K562 (cell line): ENCODE measurements at regions not wholly inside any gene's neighbourhood (a gene's known extent, or its start where the extent isn't known, plus 50 kb on each side); places are given as distances from the start of the nearest gene placed in this dataset.
"Not testable (repeated sequence)": the region's sequence is repeated elsewhere in the genome, so short reads cannot be mapped to it uniquely, and the experiment has no call there.

Source experiments
- ATAC-seq: fragments of 200-7000 bp; cut with Tn5 transposase; 3 replicates; pipeline ENCODE4 v1.9.1; 2020; ENCODE audit warnings: moderate library complexity
- BruUV-seq: library from RNA; stranded (reverse); fragments of 400-500 nt; replicated peaks from 2 replicates; lab custom pipeline; 2021; lab: Mats Ljungman, UMichigan
- CTCF ChIA-PET: fragments of 300-600 bp; formaldehyde crosslinking; extraction: SDS; loops from one replicate; lab custom pipeline; 2021; ENCODE audit warnings: low intra/inter-chr PET ratio; lab: Yijun Ruan, JAX
- POLR2A ChIA-PET: fragments of 300-600, 350-650 bp; sonication (Branson Sonifier 250); formaldehyde crosslinking; extraction: SDS; loops from one replicate; lab custom pipeline; 2021; ENCODE audit warnings: antibody characterized with exemption, inconsistent platforms; lab: Yijun Ruan, JAX
- DNase-seq, 4 experiments: peaks; one replicate each; pipeline versions ENCODE4 v3.0.0 to v3.0.0-alpha.2; 2011 to 2018; ENCODE audit warnings: low spot score in 3 of 4, mixed read lengths in 3 of 4; ENCODE audit errors: extremely low read depth in 1 of 4
- FAIRE-seq: peaks from 2 replicates; lab custom pipeline; 2011; peaks lifted over from hg19 to GRCh38; lab: Jason Lieb, UNC
- H2AFZ ChIP-seq: 2 replicates; pipeline ENCODE4 v1.6.0; 2011; ENCODE audit warnings: low read depth, low read length, control low read depth, inconsistent platforms
- H3K27ac ChIP-seq: fragments of 200-600 bp; 3 replicates; pipeline ENCODE4 v1.8.0; 2011; ENCODE audit warnings: low read depth, mild to moderate bottlenecking, control low read depth, inconsistent platforms, low read length, moderate library complexity, mixed read lengths; ENCODE audit errors: extremely low read depth
- H3K27me3 ChIP-seq, 2 experiments: fragments of 300-600 bp in 1 of 2; 2 replicates in 1 of 2; 3 replicates in 1 of 2; pipeline versions ENCODE4 v1.6.0 to v1.8.0; 2011; ENCODE audit warnings: inconsistent platforms in 2 of 2, low read length in 2 of 2, mild to moderate bottlenecking in 1 of 2, mixed read lengths in 1 of 2, moderate library complexity in 1 of 2; ENCODE audit not compliant: control insufficient read depth in 2 of 2, insufficient read depth in 2 of 2
- H3K36me3 ChIP-seq: fragments of 300-600 bp; 3 replicates; pipeline ENCODE4 v1.8.0; 2011; ENCODE audit warnings: mild to moderate bottlenecking, low read length, inconsistent platforms; ENCODE audit not compliant: control insufficient read depth, insufficient read depth
- H3K4me1 ChIP-seq, 2 experiments: fragments of 200-600 bp in 1 of 2; replicated peaks in 1 of 2; 2 replicates in 1 of 2; 3 replicates in 1 of 2; pipeline versions ENCODE4 v1.5.1 to v1.8.0; 2011; ENCODE audit warnings: inconsistent platforms in 2 of 2, low read length in 2 of 2, mild to moderate bottlenecking in 1 of 2, mixed read lengths in 1 of 2, moderate library complexity in 1 of 2; ENCODE audit not compliant: control insufficient read depth in 2 of 2, insufficient read depth in 2 of 2
- H3K4me2 ChIP-seq: 2 replicates; pipeline ENCODE4 v1.6.1; 2011; ENCODE audit warnings: low read length, control low read depth, inconsistent platforms, mixed read lengths; ENCODE audit not compliant: insufficient read depth
- H3K4me3 ChIP-seq: fragments of 200-600 bp; sonication (generic), shearing (Covaris generic); 2 replicates; pipeline ENCODE4 v1.5.1; 2016; ENCODE audit warnings: control low read depth, inconsistent platforms
- H3K79me2 ChIP-seq: fragments of 200-600 bp; 3 replicates; pipeline ENCODE4 v1.8.0; 2011; ENCODE audit warnings: low read length, inconsistent platforms; ENCODE audit not compliant: control insufficient read depth, insufficient read depth
- H3K9ac ChIP-seq, 2 experiments: 2 replicates each; pipeline versions ENCODE4 v1.6.0 to v1.6.1; 2011; ENCODE audit warnings: low read depth in 2 of 2, low read length in 2 of 2, control low read depth in 1 of 2, inconsistent platforms in 1 of 2, mild to moderate bottlenecking in 1 of 2, mixed read lengths in 1 of 2; ENCODE audit not compliant: insufficient read depth in 1 of 2
- H3K9me1 ChIP-seq: one replicate; pipeline ENCODE4 v1.6.0; 2011; ENCODE audit warnings: inconsistent platforms, mild to moderate bottlenecking, low read length, moderate library complexity; ENCODE audit not compliant: control insufficient read depth, insufficient read depth
- H3K9me3 ChIP-seq: replicated peaks from 2 replicates; pipeline ENCODE4 v1.5.1; 2011; ENCODE audit warnings: low read depth, low read length, inconsistent platforms; ENCODE audit not compliant: control insufficient read depth, insufficient read depth
- H4K20me1 ChIP-seq: replicated peaks from 2 replicates; pipeline ENCODE4 v1.6.1; 2011; ENCODE audit warnings: low read length, inconsistent platforms, mixed read lengths; ENCODE audit not compliant: control insufficient read depth, insufficient read depth
- ARID1B ChIP-seq: fragments of 450-650 bp; IDR thresholded peaks from 2 replicates; pipeline ENCODE4 v1.6.1; 2016; ENCODE audit warnings: antibody characterized with exemption, mild to moderate bottlenecking, inconsistent platforms
- TBP ChIP-seq: optimal IDR thresholded peaks from 2 replicates; pipeline ENCODE3; 2011; ENCODE audit warnings: low read depth, low read length, improper control_type of control experiment
- TRIM28 ChIP-seq: fragments of 450-650 bp; IDR thresholded peaks from 2 replicates; pipeline ENCODE4 v1.6.1; 2017
- ZNF707 ChIP-seq: fragments of 250-450 bp; sonication (Bioruptor Pico); conservative IDR thresholded peaks from 2 replicates; pipeline ENCODE4 v1.8.0; 2022; ENCODE audit warnings: inconsistent platforms, mild to moderate bottlenecking, moderate library complexity
- whole genome bisulfite sequencing: fragments of 100-300 bp; shearing (Covaris generic); methylation state at CpG from one replicate; pipeline ENCODE4 v1.1.6; 2016; ENCODE audit warnings: low coverage, mixed read lengths; ENCODE audit not compliant: insufficient coverage; ENCODE audit errors: missing lambda C conversion rate; 5-methylcytosine and 5-hydroxymethylcytosine counted together
- in situ Hi-C: fragments of 300-500 bp; cut with MboI; formaldehyde crosslinking; loops from 4 replicates; pipeline ENCODE4 v1.15.0; 2018; ENCODE audit warnings: inconsistent platforms, mixed read lengths
- intact Hi-C: fragments of 100-400 bp; cut with micrococcal nuclease; formaldehyde crosslinking; loops from 2 replicates; pipeline ENCODE4 v1.14.2; 2022
- TF ChIP-seq, protein P1 (sequence below): fragments of 450-650 bp; IDR thresholded peaks from 2 replicates; pipeline ENCODE4 v1.6.1; 2016; ENCODE audit warnings: mild to moderate bottlenecking, moderate library complexity

- DNase-seq, H3K79me2 ChIP-seq, H3K36me3 ChIP-seq, in situ Hi-C loops, H3K4me3 ChIP-seq, ATAC-seq, H3K4me2 ChIP-seq, BruUV-seq, H3K9ac ChIP-seq, POLR2A ChIA-PET, H3K9me3 ChIP-seq, H2AFZ ChIP-seq, FAIRE-seq, CTCF ChIA-PET, H3K27ac ChIP-seq, H4K20me1 ChIP-seq, H3K27me3 ChIP-seq, intact Hi-C loops, H3K9me1 ChIP-seq: not testable (repeated sequence)
- peaks cover 0 to 29% of the 10 kb centered on the region in 2 experiments; a peak in 3 of 5 replicates for H3K4me1 ChIP-seq
- peak; percentile 58; the same call in 1 of the 2 replicates for TF ChIP-seq TRIM28
- TF ChIP-seq ZNF707 (CRISPR knock-in tag): peak; percentile 96
- WGBS: 13% methylated on average over 2 of the region's 2 CpGs
These were observed 111.5 kb upstream of the MDM1 start for GRCh38 chr12:68443695-68444094.

DNA sequence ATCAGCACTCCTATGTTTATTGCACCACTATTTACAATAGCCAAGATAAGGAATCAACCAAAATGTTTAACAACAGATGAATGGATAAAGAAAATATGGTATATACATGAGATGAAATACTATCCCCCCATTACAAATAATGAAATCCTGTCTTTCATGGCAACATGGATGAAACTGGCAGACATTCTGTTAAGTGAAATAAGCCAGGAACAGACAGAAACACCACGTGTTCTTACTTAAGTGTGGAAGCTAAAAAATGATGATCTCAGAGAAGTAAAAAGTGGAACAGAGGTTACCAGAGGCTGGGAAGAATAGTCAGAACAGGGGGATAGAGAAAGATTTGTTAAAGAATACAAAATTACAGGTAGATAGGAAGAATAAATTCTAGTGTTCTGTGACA lies 113.7 kb upstream of the MDM1 start:
- DNase-seq: no peak
- ATAC-seq: no peak
- intact Hi-C loops: no loop called here
- Histone ChIP-seq H3K79me2 (no peaks in the 10 kb centered on the region), H3K9me1 (no peaks in the 10 kb centered on the region), H4K20me1 (no peaks in the 10 kb centered on the region), H3K27ac (no peak overlapping the region), H3K36me3 (no peaks in the 10 kb centered on the region), H3K4me2 (no peak overlapping the region), H3K27me3 (no peaks in the 10 kb centered on the region), H3K4me3 (no peak overlapping the region), H3K9ac (no peak overlapping the region), H2AFZ (peak overlapping the region; percentile 72), H3K4me1 (peaks cover 0 to 24% of the 10 kb centered on the region in 2 experiments; a peak in 3 of 5 replicates), H3K9me3 (no peaks in the 10 kb centered on the region)
- TF ChIP-seq, protein P1, sequence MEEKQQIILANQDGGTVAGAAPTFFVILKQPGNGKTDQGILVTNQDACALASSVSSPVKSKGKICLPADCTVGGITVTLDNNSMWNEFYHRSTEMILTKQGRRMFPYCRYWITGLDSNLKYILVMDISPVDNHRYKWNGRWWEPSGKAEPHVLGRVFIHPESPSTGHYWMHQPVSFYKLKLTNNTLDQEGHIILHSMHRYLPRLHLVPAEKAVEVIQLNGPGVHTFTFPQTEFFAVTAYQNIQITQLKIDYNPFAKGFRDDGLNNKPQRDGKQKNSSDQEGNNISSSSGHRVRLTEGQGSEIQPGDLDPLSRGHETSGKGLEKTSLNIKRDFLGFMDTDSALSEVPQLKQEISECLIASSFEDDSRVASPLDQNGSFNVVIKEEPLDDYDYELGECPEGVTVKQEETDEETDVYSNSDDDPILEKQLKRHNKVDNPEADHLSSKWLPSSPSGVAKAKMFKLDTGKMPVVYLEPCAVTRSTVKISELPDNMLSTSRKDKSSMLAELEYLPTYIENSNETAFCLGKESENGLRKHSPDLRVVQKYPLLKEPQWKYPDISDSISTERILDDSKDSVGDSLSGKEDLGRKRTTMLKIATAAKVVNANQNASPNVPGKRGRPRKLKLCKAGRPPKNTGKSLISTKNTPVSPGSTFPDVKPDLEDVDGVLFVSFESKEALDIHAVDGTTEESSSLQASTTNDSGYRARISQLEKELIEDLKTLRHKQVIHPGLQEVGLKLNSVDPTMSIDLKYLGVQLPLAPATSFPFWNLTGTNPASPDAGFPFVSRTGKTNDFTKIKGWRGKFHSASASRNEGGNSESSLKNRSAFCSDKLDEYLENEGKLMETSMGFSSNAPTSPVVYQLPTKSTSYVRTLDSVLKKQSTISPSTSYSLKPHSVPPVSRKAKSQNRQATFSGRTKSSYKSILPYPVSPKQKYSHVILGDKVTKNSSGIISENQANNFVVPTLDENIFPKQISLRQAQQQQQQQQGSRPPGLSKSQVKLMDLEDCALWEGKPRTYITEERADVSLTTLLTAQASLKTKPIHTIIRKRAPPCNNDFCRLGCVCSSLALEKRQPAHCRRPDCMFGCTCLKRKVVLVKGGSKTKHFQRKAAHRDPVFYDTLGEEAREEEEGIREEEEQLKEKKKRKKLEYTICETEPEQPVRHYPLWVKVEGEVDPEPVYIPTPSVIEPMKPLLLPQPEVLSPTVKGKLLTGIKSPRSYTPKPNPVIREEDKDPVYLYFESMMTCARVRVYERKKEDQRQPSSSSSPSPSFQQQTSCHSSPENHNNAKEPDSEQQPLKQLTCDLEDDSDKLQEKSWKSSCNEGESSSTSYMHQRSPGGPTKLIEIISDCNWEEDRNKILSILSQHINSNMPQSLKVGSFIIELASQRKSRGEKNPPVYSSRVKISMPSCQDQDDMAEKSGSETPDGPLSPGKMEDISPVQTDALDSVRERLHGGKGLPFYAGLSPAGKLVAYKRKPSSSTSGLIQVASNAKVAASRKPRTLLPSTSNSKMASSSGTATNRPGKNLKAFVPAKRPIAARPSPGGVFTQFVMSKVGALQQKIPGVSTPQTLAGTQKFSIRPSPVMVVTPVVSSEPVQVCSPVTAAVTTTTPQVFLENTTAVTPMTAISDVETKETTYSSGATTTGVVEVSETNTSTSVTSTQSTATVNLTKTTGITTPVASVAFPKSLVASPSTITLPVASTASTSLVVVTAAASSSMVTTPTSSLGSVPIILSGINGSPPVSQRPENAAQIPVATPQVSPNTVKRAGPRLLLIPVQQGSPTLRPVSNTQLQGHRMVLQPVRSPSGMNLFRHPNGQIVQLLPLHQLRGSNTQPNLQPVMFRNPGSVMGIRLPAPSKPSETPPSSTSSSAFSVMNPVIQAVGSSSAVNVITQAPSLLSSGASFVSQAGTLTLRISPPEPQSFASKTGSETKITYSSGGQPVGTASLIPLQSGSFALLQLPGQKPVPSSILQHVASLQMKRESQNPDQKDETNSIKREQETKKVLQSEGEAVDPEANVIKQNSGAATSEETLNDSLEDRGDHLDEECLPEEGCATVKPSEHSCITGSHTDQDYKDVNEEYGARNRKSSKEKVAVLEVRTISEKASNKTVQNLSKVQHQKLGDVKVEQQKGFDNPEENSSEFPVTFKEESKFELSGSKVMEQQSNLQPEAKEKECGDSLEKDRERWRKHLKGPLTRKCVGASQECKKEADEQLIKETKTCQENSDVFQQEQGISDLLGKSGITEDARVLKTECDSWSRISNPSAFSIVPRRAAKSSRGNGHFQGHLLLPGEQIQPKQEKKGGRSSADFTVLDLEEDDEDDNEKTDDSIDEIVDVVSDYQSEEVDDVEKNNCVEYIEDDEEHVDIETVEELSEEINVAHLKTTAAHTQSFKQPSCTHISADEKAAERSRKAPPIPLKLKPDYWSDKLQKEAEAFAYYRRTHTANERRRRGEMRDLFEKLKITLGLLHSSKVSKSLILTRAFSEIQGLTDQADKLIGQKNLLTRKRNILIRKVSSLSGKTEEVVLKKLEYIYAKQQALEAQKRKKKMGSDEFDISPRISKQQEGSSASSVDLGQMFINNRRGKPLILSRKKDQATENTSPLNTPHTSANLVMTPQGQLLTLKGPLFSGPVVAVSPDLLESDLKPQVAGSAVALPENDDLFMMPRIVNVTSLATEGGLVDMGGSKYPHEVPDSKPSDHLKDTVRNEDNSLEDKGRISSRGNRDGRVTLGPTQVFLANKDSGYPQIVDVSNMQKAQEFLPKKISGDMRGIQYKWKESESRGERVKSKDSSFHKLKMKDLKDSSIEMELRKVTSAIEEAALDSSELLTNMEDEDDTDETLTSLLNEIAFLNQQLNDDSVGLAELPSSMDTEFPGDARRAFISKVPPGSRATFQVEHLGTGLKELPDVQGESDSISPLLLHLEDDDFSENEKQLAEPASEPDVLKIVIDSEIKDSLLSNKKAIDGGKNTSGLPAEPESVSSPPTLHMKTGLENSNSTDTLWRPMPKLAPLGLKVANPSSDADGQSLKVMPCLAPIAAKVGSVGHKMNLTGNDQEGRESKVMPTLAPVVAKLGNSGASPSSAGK: 0 out of 2 replicates have a peak, but pooled peaks have one; percentile 22
- TF ChIP-seq TBP (no peak), ARID1B (no peak)
- WGBS: 12% methylated on average over 1 of the region's 1 CpG
- ChIA-PET POLR2A (no interaction called here), CTCF (no interaction called here)
- no TSS peak for BruUV-seq
- FAIRE-seq: no peak
- in situ Hi-C loops: no loop called here
